ENCODE measurements at regions not wholly inside any gene's neighbourhood (a gene's known extent, or its start where the extent isn't known, plus 50 kb on each side); places are given as distances from the start of the nearest gene placed in this dataset.

- Histone ChIP-seq H3K4me3 (no peak overlapping the region), H3K4me1 (no peaks in the 10 kb centered on the region), H3K27ac (no peak overlapping the region), H3K9me3 (no peaks in the 10 kb centered on the region), H3K27me3 (no peaks in the 10 kb centered on the region), H3K36me3 (no peaks in the 10 kb centered on the region)
- WGBS, 2 donors: 85 to 89% methylated on average over 4 of the region's 4 CpGs
- intact Hi-C loops (cut with DNase I): no loop called here
- TF ChIP-seq POLR2AphosphoS5 (IDR thresholded peaks at IDR 0.05): no peak
- no peak for TF ChIP-seq EP300 (IDR thresholded peaks at IDR 0.05)
- no peak for TF ChIP-seq CTCF (IDR thresholded peaks at IDR 0.05)
- no peak for TF ChIP-seq POLR2A (IDR thresholded peaks at IDR 0.05)
- DNase-seq: no peak
Observed at GRCh38 chr10:36603688-36604087, 521.7 kb upstream of the ANKRD30A start.

GRCh38 chr10:36602374-36602773, 523.0 kb upstream of the ANKRD30A start:
- no peak for TF ChIP-seq CTCF (IDR thresholded peaks at IDR 0.05)
- no peak for TF ChIP-seq POLR2AphosphoS5 (IDR thresholded peaks at IDR 0.05)
- no peak for TF ChIP-seq POLR2A (IDR thresholded peaks at IDR 0.05)
- TF ChIP-seq EP300 (IDR thresholded peaks at IDR 0.05): no peak
- Histone ChIP-seq H3K27me3 (no peaks in the 10 kb centered on the region), H3K9me3 (no peaks in the 10 kb centered on the region), H3K4me1 (peaks cover 0 to 10% (median 0%) of the 10 kb centered on the region in 4 donors), H3K27ac (no peak overlapping the region), H3K4me3 (no peak overlapping the region), H3K36me3 (no peaks in the 10 kb centered on the region)
- intact Hi-C loops (cut with DNase I): no loop called here
- DNase-seq: no peak
- WGBS, 2 donors: 35 to 61% methylated on average over 4 of the region's 4 CpGs

GRCh38 chr10:36597756-36598320, 527.6 kb upstream of the ANKRD30A start:
- Histone ChIP-seq H3K36me3 (no peaks in the 10 kb centered on the region), H3K27me3 (no peaks in the 10 kb centered on the region), H3K9me3 (no peaks in the 10 kb centered on the region), H3K27ac (no peak overlapping the region), H3K4me1 (peaks cover 0 to 10% (median 0%) of the 10 kb centered on the region in 4 donors), H3K4me3 (no peak overlapping the region)
- 30 to 39% methylated on average over 3 of the region's 3 CpGs for WGBS, 2 donors
- no peak for DNase-seq
- no peak for TF ChIP-seq POLR2AphosphoS5 (IDR thresholded peaks at IDR 0.05)
- no peak for TF ChIP-seq POLR2A (IDR thresholded peaks at IDR 0.05)
- no peak for TF ChIP-seq CTCF (IDR thresholded peaks at IDR 0.05)
- no peak for TF ChIP-seq EP300 (IDR thresholded peaks at IDR 0.05)
- intact Hi-C loops (cut with DNase I): no loop called here

GRCh38 chr10:36592964-36593363, 532.4 kb upstream of the ANKRD30A start:
- intact Hi-C loops (cut with DNase I): no loop called here
- no peaks in the 10 kb centered on the region for H3K27me3 ChIP-seq
- DNase-seq: no peak
- no peak for TF ChIP-seq POLR2AphosphoS5 (IDR thresholded peaks at IDR 0.05)
- H3K4me3 ChIP-seq: no peak overlapping the region
- H3K27ac ChIP-seq: no peak overlapping the region
- peaks cover 0 to 6% (median 0%) of the 10 kb centered on the region in 4 donors for H3K4me1 ChIP-seq
- no peaks in the 10 kb centered on the region for H3K9me3 ChIP-seq
- WGBS, 2 donors: 91 to 92% methylated on average over 5 of the region's 5 CpGs
- H3K36me3 ChIP-seq: no peaks in the 10 kb centered on the region

GRCh38 chr10:36591436-36591835, 534.0 kb upstream of the ANKRD30A start:
- intact Hi-C loops (cut with DNase I): no loop called here
- no peak for TF ChIP-seq EP300 (IDR thresholded peaks at IDR 0.05)
- TF ChIP-seq POLR2A (IDR thresholded peaks at IDR 0.05): no peak
- no peak for TF ChIP-seq CTCF (IDR thresholded peaks at IDR 0.05)
- TF ChIP-seq POLR2AphosphoS5 (IDR thresholded peaks at IDR 0.05): no peak
- WGBS, 2 donors: 75 to 86% methylated on average over 2 of the region's 2 CpGs
- Histone ChIP-seq H3K36me3 (no peaks in the 10 kb centered on the region), H3K9me3 (no peaks in the 10 kb centered on the region), H3K27ac (no peak overlapping the region), H3K4me1 (no peaks in the 10 kb centered on the region), H3K27me3 (no peaks in the 10 kb centered on the region), H3K4me3 (no peak overlapping the region)
- DNase-seq: no peak
